Astrocyte (in vitro differentiated cells and primary cell): ENCODE measurements at regions not wholly inside any gene's neighbourhood (a gene's known extent, or its start where the extent isn't known, plus 50 kb on each side); places are given as distances from the start of the nearest gene placed in this dataset.

Experiments used
- EZH2 ChIP-seq: IDR thresholded peaks from 2 replicates; pipeline ENCODE4 v1.6.1; 2012; ENCODE audit warnings: mild to moderate bottlenecking, low read length, inconsistent platforms; ENCODE audit not compliant: insufficient read depth
- TF ChIP-seq, protein P1 (sequence below): IDR thresholded peaks from 2 replicates; pipeline ENCODE4 v1.5.1; 2011; ENCODE audit warnings: low read depth, mild to moderate bottlenecking, inconsistent platforms, low read length, moderate library complexity; ENCODE audit not compliant: insufficient read depth

DNA sequence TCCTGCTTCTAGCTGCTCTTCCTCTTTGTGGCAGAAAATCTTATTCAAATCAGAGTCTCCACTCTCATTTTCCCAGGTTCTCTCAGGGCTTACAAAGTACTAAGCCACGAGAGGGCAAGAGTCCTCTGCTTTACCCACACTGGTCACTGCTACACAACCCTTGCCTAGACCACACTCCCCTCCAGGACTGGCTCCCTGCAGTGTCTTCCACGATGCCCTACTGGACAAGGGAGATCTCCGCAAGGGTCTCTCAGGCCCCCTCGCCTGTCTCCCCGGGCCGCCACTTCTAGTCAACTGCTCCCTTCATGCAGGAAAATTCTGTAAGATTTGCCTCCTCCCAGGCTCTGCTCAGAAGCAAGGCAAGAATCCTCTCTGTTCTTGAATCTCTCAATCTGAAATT, 319.6 kb downstream of the RRAGC start:
- TF ChIP-seq, protein P1, sequence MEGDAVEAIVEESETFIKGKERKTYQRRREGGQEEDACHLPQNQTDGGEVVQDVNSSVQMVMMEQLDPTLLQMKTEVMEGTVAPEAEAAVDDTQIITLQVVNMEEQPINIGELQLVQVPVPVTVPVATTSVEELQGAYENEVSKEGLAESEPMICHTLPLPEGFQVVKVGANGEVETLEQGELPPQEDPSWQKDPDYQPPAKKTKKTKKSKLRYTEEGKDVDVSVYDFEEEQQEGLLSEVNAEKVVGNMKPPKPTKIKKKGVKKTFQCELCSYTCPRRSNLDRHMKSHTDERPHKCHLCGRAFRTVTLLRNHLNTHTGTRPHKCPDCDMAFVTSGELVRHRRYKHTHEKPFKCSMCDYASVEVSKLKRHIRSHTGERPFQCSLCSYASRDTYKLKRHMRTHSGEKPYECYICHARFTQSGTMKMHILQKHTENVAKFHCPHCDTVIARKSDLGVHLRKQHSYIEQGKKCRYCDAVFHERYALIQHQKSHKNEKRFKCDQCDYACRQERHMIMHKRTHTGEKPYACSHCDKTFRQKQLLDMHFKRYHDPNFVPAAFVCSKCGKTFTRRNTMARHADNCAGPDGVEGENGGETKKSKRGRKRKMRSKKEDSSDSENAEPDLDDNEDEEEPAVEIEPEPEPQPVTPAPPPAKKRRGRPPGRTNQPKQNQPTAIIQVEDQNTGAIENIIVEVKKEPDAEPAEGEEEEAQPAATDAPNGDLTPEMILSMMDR, result no peak
- no peak for TF ChIP-seq EZH2
